NB4 (cell line): ENCODE measurements at regions not wholly inside any gene's neighbourhood (a gene's known extent, or its start where the extent isn't known, plus 50 kb on each side); places are given as distances from the start of the nearest gene placed in this dataset.

Experiments used
- POLR2A ChIP-seq: IDR thresholded peaks from 2 replicates; pipeline ENCODE4 v1.6.1; 2011; ENCODE audit warnings: mild to moderate bottlenecking; ENCODE audit not compliant: insufficient read length; ENCODE audit errors: extremely low read depth
- TF ChIP-seq, protein P1 (sequence below): IDR thresholded peaks from one replicate; pipeline ENCODE4 v1.5.1; 2012; ENCODE audit warnings: low read depth, low read length

DNA sequence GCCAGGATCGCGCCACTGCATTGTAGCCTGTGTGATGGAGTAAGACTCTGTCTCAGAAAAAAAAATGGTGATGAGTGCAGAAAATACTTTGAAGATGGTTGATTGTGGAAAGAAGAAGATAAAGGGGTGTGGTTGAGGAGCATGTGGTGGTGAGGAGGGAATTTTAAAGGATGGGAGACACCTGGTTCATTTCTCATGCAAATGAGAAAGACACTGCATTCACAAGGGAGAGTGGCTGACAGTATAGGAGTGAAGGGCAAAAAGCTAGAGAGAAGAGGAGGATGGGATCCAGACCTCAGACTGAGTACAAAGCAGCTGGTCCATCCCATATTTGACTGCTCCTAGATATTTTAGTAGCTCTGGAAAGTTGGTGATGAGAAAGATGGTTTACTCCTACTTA lies 206.0 kb downstream of the SNAPC1 start:
- TF ChIP-seq, protein P1, sequence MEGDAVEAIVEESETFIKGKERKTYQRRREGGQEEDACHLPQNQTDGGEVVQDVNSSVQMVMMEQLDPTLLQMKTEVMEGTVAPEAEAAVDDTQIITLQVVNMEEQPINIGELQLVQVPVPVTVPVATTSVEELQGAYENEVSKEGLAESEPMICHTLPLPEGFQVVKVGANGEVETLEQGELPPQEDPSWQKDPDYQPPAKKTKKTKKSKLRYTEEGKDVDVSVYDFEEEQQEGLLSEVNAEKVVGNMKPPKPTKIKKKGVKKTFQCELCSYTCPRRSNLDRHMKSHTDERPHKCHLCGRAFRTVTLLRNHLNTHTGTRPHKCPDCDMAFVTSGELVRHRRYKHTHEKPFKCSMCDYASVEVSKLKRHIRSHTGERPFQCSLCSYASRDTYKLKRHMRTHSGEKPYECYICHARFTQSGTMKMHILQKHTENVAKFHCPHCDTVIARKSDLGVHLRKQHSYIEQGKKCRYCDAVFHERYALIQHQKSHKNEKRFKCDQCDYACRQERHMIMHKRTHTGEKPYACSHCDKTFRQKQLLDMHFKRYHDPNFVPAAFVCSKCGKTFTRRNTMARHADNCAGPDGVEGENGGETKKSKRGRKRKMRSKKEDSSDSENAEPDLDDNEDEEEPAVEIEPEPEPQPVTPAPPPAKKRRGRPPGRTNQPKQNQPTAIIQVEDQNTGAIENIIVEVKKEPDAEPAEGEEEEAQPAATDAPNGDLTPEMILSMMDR = no peak
- no peak for TF ChIP-seq POLR2A
